ENCODE measurements at regions not wholly inside any gene's neighbourhood (a gene's known extent, or its start where the extent isn't known, plus 50 kb on each side); places are given as distances from the start of the nearest gene placed in this dataset.

- no peak for DNase-seq
Observed at GRCh38 chr2:70397186-70397585, 95.3 kb upstream of the FAM136A start.

GRCh38 chr2:70396612-70397011, 94.7 kb upstream of the FAM136A start:
- DNase-seq: no peak

GRCh38 chr2:70393881-70394280, 92.0 kb upstream of the FAM136A start:
- no peak for DNase-seq

GRCh38 chr2:70391988-70392387, 90.1 kb upstream of the FAM136A start:
- DNase-seq: no peak

- no peak for DNase-seq
Observed at GRCh38 chr2:70391259-70391658, 89.4 kb upstream of the FAM136A start.

GRCh38 chr2:70388813-70389212, 86.9 kb upstream of the FAM136A start:
- DNase-seq: no peak

GRCh38 chr2:70388128-70388527, 86.3 kb upstream of the FAM136A start:
- DNase-seq: no peak

GRCh38 chr2:70385966-70386595, 84.2 kb upstream of the FAM136A start:
- no peak for DNase-seq

- no peak for DNase-seq
Observed at GRCh38 chr2:70385204-70385603, 83.3 kb upstream of the FAM136A start.

GRCh38 chr2:70381821-70382220, 80.0 kb upstream of the FAM136A start:
- DNase-seq: no peak

GRCh38 chr2:70381235-70381634, 79.4 kb upstream of the FAM136A start:
- no peak for DNase-seq

GRCh38 chr2:70380621-70381020, 78.8 kb upstream of the FAM136A start:
- no peak for DNase-seq

GRCh38 chr2:70374616-70375015, 72.7 kb upstream of the FAM136A start:
- no peak for DNase-seq

- no peak for DNase-seq
Observed at GRCh38 chr2:70371753-70372152, 69.9 kb upstream of the FAM136A start.

GRCh38 chr2:70369082-70369481, 67.2 kb upstream of the FAM136A start:
- no peak for DNase-seq

- DNase-seq: no peak
Observed at GRCh38 chr2:70368545-70368944, 66.7 kb upstream of the FAM136A start.

GRCh38 chr2:70367722-70368323, 66.0 kb upstream of the FAM136A start:
- DNase-seq: peak; percentile 12

- no peak for DNase-seq
Observed at GRCh38 chr2:70362661-70363060, 60.8 kb upstream of the FAM136A start.

- DNase-seq: no peak
Observed at GRCh38 chr2:70360661-70361270, 58.9 kb upstream of the FAM136A start.

GRCh38 chr2:70357684-70358071, 55.8 kb upstream of the FAM136A start:
- DNase-seq: no peak

GRCh38 chr2:70356941-70357683, 55.2 kb upstream of the FAM136A start:
- no peak for DNase-seq

GRCh38 chr2:70354264-70354949, 52.5 kb upstream of the FAM136A start:
- DNase-seq: no peak

All from NCI-H1105 treated with DMSO at 0.1 percent for 48 hours (cell line).